SK-MEL-5 (cell line): ENCODE measurements at regions not wholly inside any gene's neighbourhood (a gene's known extent, or its start where the extent isn't known, plus 50 kb on each side); places are given as distances from the start of the nearest gene placed in this dataset.
A peak's percentile ranks its signal among the peaks of the same experiment; 100 is the strongest.
"Not testable (repeated sequence)": the region's sequence is repeated elsewhere in the genome, so short reads cannot be mapped to it uniquely, and the experiment has no call there.

Source experiments
- DNase-seq: peaks from one replicate; pipeline ENCODE4 v3.0.0-alpha.2; 2016; ENCODE audit warnings: low read depth, low spot score
- in situ Hi-C: cut with HindIII; loops from 2 replicates; pipeline ENCODE4 v1.10.0; 2016; ENCODE audit warnings: low sequenced_read_pairs, high pct_unique_total_duplicates, low pct_unique_long_range_greater_than_20kb

GRCh38 chr18:35770376-35771014 lies 189.0 kb downstream of the GALNT1 start:
- in situ Hi-C loops, result no loop called here
- peak; percentile 26 for DNase-seq

GRCh38 chr18:35771172-35771571 lies 189.6 kb downstream of the GALNT1 start:
- DNase-seq, result no peak
- in situ Hi-C loops, result no loop called here

- DNase-seq, result no peak
- in situ Hi-C loops, result no loop called here
Measured at GRCh38 chr18:35775887-35776286, 194.3 kb downstream of the GALNT1 start.

GRCh38 chr18:35776473-35776872 lies 194.9 kb downstream of the GALNT1 start:
- DNase-seq, result no peak
- in situ Hi-C loops, result no loop called here

- DNase-seq, result peak; percentile 22
- in situ Hi-C loops, result no loop called here
Measured at GRCh38 chr18:35777039-35777438, 195.4 kb upstream of the RMP24 start.

- no peak for DNase-seq
- in situ Hi-C loops, result no loop called here
Measured at GRCh38 chr18:35778850-35779627, 193.4 kb upstream of the RMP24 start.

GRCh38 chr18:35780937-35781336 lies 191.5 kb upstream of the RMP24 start:
- in situ Hi-C loops, result no loop called here
- DNase-seq, result no peak

GRCh38 chr18:35782926-35783325 lies 189.6 kb upstream of the RMP24 start:
- DNase-seq, result no peak
- in situ Hi-C loops, result no loop called here

GRCh38 chr18:35786365-35787042 lies 186.0 kb upstream of the RMP24 start:
- in situ Hi-C loops, result no loop called here
- no peak for DNase-seq

- in situ Hi-C loops, result no loop called here
- DNase-seq, result no peak
Measured at GRCh38 chr18:35789543-35789942, 182.9 kb upstream of the RMP24 start.

GRCh38 chr18:35797948-35798347 lies 174.5 kb upstream of the RMP24 start:
- DNase-seq, result no peak
- in situ Hi-C loops, result no loop called here

- no peak for DNase-seq
Measured at GRCh38 chr18:35803551-35803950, 168.9 kb upstream of the RMP24 start.

GRCh38 chr18:35804377-35804776 lies 168.1 kb upstream of the RMP24 start:
- DNase-seq, result no peak
- in situ Hi-C loops, result no loop called here

More at GRCh38 chr18:35803551-35803950, 168.9 kb upstream of the RMP24 start:
- in situ Hi-C loops, result no loop called here

- in situ Hi-C loops, result no loop called here
- no peak for DNase-seq
Measured at GRCh38 chr18:35807811-35808335, 164.6 kb upstream of the RMP24 start.

GRCh38 chr18:35808796-35809195 lies 163.7 kb upstream of the RMP24 start:
- in situ Hi-C loops, result no loop called here
- DNase-seq, result no peak

- DNase-seq, result no peak
- in situ Hi-C loops, result no loop called here
Measured at GRCh38 chr18:35810520-35810919, 162.0 kb upstream of the RMP24 start.

GRCh38 chr18:35811896-35812295 lies 160.6 kb upstream of the RMP24 start:
- DNase-seq, result no peak
- in situ Hi-C loops, result no loop called here

GRCh38 chr18:35815011-35815410 lies 157.5 kb upstream of the RMP24 start:
- in situ Hi-C loops, DNase-seq: not testable (repeated sequence)
